Tibial artery (tissue), 4 donors: ENCODE measurements at regions not wholly inside any gene's neighbourhood (a gene's known extent, or its start where the extent isn't known, plus 50 kb on each side); places are given as distances from the start of the nearest gene placed in this dataset.

ENCODE experiments used
- DNase-seq, 2 donors: peaks; one replicate each; pipeline ENCODE4 v3.0.0-alpha.2; 2019
- H3K27ac ChIP-seq, 2 donors: fragments of 200-600 bp; sonication (generic) in 1 of 2; 1 replicate in 1 of 2; 2 replicates in 1 of 2; pipeline ENCODE4 v1.5.1; 2018 to 2019; ENCODE audit warnings: mild to moderate bottlenecking in 1 of 2
- H3K27me3 ChIP-seq, 2 donors: fragments of 200-600 bp; sonication (generic) in 1 of 2; one replicate each; pipeline versions ENCODE4 v1.5.1 to v1.6.0; 2016 to 2019
- H3K36me3 ChIP-seq, 3 donors: fragments of 200-600 bp; sonication (generic) in 2 of 3; one replicate each; pipeline ENCODE4 v1.5.1; 2016 to 2019; ENCODE audit warnings: mild to moderate bottlenecking in 2 of 3
- H3K4me1 ChIP-seq, 4 donors: fragments of 200-600 bp; sonication (generic) in 2 of 4; 1 replicate in 3 of 4; 2 replicates in 1 of 4; pipeline ENCODE4 v1.5.1; 2016 to 2019
- H3K4me3 ChIP-seq, 2 donors: fragments of 200-600 bp; sonication (generic) in 1 of 2; 1 replicate in 1 of 2; 2 replicates in 1 of 2; pipeline ENCODE4 v1.5.1; 2018 to 2019; ENCODE audit warnings: mild to moderate bottlenecking in 2 of 2
- H3K9me3 ChIP-seq, 3 donors: fragments of 200-600 bp; sonication (generic) in 1 of 3; one replicate each; pipeline ENCODE4 v1.5.1; 2016 to 2019
- CTCF ChIP-seq, 2 experiments: fragments of 200-600 bp in 1 of 2; fragments of 450-650 bp in 1 of 2; IDR thresholded peaks; one replicate each; pipeline ENCODE4 v1.5.1; 2017 to 2019; ENCODE audit warnings: antibody characterized with exemption in 2 of 2, mild to moderate bottlenecking in 1 of 2, moderate library complexity in 1 of 2
- intact Hi-C: fragments of 100-400 bp; cut with DNase I; formaldehyde crosslinking; loops from one replicate; pipeline ENCODE4 v1.15.0; 2023; ENCODE audit warnings: low total_unique reads

- no peak for TF ChIP-seq CTCF (IDR thresholded peaks at IDR 0.05)
- Histone ChIP-seq H3K36me3 (no peaks in the 10 kb centered on the region), H3K9me3 (no peaks in the 10 kb centered on the region), H3K27ac (no peak overlapping the region), H3K27me3 (no peaks in the 10 kb centered on the region), H3K4me3 (no peak overlapping the region), H3K4me1 (no peaks in the 10 kb centered on the region)
- intact Hi-C loops = no loop called here
- no peak for DNase-seq
Observed at GRCh38 chr5:30608501-30608900, 585.0 kb upstream of the CDH6 start.

- Histone ChIP-seq H3K27ac (no peak overlapping the region), H3K4me1 (no peaks in the 10 kb centered on the region), H3K4me3 (no peak overlapping the region), H3K27me3 (no peaks in the 10 kb centered on the region), H3K9me3 (no peaks in the 10 kb centered on the region), H3K36me3 (no peaks in the 10 kb centered on the region)
- no peak for DNase-seq
- TF ChIP-seq CTCF (IDR thresholded peaks at IDR 0.05) = no peak
- intact Hi-C loops = no loop called here
Observed at GRCh38 chr5:30607301-30607894, 586.1 kb upstream of the CDH6 start.

GRCh38 chr5:30605693-30606268, 587.7 kb upstream of the CDH6 start:
- no peak overlapping the region for H3K27ac ChIP-seq
- TF ChIP-seq CTCF (IDR thresholded peaks at IDR 0.05) = no peak
- DNase-seq = no peak
- H3K4me1 ChIP-seq = no peaks in the 10 kb centered on the region
- no peaks in the 10 kb centered on the region for H3K27me3 ChIP-seq
- no peaks in the 10 kb centered on the region for H3K36me3 ChIP-seq
- H3K9me3 ChIP-seq = no peaks in the 10 kb centered on the region
- no peak overlapping the region for H3K4me3 ChIP-seq
- intact Hi-C loops = no loop called here

- no peak for DNase-seq
- no peak overlapping the region for H3K27ac ChIP-seq
- no peaks in the 10 kb centered on the region for H3K4me1 ChIP-seq
- H3K4me3 ChIP-seq = no peak overlapping the region
- no peak for TF ChIP-seq CTCF (IDR thresholded peaks at IDR 0.05)
- H3K36me3 ChIP-seq = no peaks in the 10 kb centered on the region
- H3K9me3 ChIP-seq = no peaks in the 10 kb centered on the region
- H3K27me3 ChIP-seq = no peaks in the 10 kb centered on the region
- intact Hi-C loops = no loop called here
Observed at GRCh38 chr5:30604648-30605262, 588.7 kb upstream of the CDH6 start.

GRCh38 chr5:30600892-30601291, 592.6 kb upstream of the CDH6 start:
- Histone ChIP-seq H3K4me1 (no peaks in the 10 kb centered on the region), H3K27me3 (no peaks in the 10 kb centered on the region), H3K4me3 (no peak overlapping the region), H3K27ac (no peak overlapping the region), H3K9me3 (no peaks in the 10 kb centered on the region), H3K36me3 (no peaks in the 10 kb centered on the region)
- DNase-seq = no peak
- TF ChIP-seq CTCF (IDR thresholded peaks at IDR 0.05) = no peak
- intact Hi-C loops = no loop called here
